ENCODE measurements at regions not wholly inside any gene's neighbourhood (a gene's known extent, or its start where the extent isn't known, plus 50 kb on each side); places are given as distances from the start of the nearest gene placed in this dataset.
"Not testable (repeated sequence)": the region's sequence is repeated elsewhere in the genome, so short reads cannot be mapped to it uniquely, and the experiment has no call there.

DNA sequence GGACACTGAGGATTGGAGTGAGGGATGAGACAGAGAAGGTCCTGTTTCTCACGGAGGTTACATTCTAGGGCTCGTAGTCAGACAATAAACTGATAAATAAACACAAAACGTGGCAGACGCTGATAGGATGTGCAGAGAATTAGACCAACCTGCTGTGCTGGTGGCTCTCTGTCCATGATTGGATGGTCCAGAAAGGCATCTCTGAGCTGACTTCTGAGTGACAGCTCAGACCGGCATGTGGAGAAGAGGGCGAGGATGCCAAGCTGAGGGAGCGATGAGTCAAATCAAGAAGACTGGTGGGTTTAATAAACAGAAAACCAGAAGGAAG lies 132.3 kb upstream of the TAF11L2 start:
- DNase-seq (ENCODE audit: low read depth) = peak; percentile 65

DNA sequence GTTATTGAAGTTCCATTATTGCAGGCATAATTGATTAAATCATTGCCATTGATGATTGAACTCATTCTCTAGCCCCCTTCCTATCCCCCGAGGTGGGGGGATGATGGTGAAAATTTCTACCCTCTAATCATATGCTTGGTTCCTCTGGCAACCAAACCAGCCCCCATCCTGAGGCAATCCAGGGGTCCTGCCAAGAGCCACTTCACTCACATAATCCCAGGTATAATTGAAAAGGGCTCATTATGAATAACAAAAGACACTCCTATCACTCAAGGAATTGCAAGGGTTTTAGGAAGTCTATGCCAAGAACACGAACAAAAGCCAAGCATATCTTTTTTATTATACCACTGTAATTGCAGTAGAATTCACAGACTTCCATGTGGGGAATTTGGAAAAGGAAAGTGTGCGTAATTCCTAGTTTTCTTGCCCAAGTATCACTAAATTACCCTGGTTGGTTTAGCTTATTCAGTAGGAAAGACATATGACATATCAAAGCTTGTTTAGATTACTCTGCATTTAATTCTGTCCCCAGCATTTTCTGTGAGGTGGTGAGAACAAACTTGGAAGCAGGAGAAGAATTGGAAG lies 130.7 kb upstream of the TAF11L2 start:
- no peak for DNase-seq (ENCODE audit: low read depth)

DNA sequence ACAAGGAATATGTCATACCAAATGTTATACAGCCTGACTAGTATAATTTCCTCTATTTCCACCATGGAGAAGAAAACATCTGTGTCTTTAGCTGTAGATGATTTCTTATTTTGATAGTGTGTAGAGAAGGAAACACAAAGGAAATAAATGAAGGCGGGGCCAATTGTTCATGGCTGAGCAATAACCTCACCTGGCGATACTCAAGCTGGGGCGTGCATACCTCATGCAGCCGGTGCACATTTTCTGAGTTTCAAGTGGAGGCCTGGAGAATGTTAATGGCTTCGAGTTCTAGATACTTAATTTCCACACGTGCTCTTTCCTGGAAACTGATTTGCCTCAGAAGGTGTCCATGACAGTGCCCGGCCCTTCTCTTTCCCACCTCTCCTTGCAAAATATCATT lies 127.4 kb upstream of the TAF11L2 start:
- no peak for DNase-seq (ENCODE audit: low read depth)

DNA sequence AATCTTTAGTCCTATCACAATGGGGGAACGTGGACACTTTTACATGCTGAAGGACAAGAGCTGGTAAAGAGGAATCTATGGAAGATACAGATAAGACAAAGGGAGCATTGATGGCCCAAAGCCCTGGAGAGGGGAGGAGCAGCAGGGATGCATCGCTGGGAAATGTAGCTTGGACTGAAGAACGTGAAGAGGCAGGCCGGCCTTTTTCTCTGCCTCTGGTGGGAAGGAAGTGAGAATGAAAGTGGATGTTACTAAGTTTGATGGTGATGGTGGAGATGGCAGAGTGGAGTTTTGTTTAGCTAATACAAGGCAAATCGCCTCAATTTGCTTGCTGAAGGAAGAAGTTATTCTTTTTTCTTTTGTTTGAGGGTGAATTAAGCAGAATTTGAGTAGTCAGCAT lies 124.6 kb upstream of the TAF11L2 start:
- no peak for DNase-seq (ENCODE audit: low read depth)

DNA sequence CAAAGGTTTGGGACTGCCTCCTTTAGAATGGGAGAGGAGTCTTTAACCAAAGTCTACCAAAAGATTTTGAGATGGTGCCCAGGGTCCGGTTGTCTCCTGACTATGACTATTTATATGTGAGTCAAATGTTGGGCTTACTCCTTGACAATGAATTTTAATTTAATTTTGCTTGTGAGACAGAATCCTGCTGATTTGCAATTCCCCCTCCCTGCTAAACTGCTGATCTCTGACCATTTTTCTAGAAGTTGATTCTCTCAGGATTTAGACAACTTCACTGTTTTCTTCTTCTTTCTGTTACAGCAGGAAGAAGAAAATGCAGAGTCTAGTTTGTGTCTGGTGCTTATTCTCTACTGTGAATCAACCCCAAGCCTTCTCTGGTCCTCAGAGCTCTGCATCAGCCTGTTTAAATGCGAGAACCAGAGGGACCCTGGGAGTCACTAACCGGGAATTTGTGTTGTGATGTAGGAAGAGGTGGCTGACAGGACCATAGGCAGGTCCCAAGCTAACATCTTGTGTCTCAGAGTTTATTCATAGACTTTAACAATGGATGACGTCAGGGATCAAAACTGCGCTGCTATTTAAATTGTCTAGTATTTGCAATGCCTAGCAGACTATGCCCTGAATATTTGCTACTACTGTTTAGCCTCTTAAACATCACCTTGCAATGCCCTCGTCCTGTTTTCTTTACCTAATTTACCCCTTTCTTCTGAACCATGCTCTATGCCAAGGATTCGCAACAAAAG lies 124.0 kb upstream of the TAF11L2 start:
- peak; percentile 41 for DNase-seq (ENCODE audit: low read depth)

DNA sequence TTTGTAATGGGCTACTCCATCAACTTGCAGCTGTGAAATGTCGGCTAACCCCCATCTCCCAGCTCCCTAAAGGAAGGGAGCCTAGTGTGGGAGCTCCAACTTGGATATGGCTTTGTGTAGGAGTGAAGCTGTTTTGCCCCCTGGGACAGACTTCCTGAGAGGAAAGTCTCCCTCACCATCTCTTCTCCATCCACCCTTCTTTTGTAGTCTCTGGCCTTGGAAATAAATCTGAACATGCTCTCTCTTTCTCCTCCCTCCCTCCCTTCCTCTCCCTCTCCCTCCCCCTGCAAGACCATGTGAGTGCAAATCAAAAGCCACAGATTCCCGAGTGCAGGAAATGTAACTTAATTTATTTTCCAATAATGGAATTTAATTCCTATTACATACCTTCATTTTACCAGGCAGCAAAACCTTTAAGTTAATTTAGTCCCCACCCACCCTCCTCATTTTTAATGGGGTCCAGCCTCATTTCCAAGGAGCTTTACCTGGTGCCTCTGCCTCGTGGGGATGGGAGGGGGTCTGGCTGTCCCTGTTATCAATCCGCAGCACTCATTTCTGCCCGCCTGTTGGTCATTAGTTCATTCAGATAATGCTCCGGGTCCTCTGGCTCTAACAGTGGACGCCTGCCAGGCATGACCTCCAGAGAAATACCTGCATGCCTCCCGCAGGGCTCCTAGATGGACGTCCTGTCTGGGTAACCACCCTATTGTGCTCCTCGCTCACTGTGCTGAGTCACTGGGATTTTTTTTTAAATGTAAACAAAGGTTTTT lies 122.9 kb upstream of the TAF11L2 start:
- peak; percentile 70 for DNase-seq (ENCODE audit: low read depth)

DNA sequence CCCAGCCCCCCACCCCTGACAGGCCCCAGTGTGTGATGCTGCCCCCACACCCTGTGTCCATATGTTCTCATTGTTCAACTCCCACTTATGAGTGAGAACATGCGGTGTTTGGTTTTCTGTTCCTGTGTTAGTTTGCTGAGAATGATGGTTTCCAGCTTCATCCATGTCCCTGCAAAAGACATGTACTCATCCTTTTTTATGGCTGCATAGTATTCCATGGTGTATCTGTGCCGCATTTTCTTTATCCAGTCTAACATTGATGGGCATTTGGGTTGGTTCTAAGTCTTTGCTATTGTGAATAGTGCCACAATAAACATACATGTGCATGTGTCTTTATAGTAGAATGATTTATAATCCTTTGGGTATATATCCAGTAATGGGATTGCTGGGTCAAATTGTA lies 122.1 kb upstream of the TAF11L2 start:
- not testable (repeated sequence) for DNase-seq (ENCODE audit: low read depth)

DNA sequence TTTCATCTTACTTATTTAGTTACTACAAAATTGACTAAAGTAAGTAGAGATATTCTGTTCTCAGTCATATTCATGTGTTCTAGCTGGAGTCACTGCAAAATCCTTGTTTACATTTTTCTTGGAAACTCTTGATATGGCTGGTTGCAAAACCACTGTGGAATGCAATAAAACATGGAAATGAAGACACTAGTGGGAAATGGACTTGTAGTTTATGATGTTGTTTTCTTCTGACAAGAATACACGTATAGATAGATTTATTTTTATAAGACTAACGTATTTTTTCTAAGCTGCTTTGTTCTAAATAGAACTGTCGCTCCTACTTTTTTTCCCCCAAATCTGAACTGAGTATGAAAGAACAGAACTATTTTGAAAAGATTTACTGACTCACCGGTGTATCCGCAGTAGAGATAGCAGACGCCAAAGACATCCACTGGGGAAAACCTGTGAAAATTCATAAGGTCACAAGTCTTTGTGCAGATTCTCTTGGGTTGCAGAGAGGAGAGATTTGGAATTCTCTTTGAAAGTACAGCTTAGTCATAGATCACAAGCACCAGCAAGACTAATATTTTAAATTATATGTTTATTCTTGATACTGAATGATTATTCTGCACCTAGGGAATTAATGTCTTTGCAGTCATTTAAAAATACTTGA lies 119.6 kb upstream of the TAF11L2 start:
- DNase-seq (ENCODE audit: low read depth) = peak; percentile 43

DNA sequence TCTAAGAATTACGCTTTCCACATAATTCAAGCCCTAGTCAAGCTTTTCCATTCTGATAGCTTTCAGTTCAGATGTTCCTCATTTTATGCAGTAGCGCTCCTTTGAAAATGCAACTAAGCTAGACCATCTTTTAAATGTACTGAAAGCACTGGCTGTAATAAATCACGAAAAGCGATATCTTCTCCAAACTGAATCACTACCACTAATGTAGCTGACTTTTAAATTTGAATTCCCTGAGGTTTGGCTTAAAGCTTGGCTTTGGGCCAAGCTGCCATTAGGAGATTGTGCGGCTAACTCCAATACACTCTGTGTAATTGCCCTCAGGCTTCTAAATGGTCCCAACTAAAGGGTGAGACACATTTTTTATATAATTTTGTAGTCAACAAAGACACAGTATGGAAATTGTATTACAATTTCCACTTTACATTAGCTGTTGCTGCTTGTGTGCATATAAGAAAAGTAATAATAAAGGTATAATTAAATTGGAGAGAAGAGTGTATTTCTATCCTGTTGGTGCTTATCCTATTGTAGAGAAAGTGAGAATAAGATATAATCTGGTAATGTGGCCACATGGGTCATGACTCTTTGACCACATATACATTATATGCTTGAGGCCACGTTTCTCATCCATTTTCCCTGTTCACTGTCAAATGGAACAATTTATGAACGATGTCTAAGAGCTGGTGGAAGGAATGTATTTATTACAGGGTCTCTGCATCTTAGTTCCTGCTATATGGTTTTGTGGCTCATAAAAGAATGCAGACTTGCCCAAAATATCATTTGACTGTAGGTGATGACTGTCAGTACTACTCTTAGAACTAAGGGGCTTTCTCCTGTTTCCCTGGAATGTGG lies 118.7 kb upstream of the TAF11L2 start:
- peak; percentile 88 for DNase-seq (ENCODE audit: low read depth)

DNA sequence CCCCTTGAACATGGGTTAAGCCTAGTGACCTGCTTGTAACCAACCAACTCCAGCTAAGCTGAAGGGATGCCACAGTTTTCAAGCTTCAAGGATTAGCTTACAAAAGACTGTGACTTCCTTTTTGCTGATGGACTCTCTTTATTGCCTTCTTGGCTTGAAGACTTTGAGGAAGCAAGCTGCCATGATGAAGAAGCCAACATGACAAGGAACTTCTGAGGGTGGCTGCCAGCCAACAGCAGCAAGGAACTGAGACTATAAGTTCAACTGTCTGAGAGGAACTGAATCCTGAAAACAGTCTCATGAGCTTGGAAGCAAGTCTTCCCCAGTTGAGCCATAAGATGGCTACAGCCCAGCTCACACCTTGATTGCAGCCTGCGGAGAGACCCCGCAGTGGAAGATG lies 116.1 kb upstream of the TAF11L2 start:
- no peak for DNase-seq (ENCODE audit: low read depth)

DNA sequence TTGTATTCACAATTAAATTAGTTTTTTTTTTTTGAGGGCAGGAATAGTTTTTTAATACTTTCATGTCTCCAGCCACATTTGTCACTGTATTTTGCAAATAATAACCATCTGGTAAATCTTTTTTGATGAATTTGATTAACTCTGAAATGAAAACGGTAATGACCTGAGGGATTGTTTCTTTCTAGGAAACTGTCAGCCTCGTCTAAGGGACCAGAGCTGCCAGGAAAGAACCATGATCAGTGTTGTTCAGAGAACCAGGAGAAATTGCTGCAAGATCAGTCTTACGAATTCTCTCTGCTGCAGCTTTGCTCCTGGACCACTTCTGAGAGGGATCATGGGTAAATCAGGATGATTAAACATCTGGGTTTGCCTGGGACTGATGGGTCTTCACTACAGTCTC lies 114.5 kb upstream of the TAF11L2 start:
- DNase-seq (ENCODE audit: low read depth) = no peak

DNA sequence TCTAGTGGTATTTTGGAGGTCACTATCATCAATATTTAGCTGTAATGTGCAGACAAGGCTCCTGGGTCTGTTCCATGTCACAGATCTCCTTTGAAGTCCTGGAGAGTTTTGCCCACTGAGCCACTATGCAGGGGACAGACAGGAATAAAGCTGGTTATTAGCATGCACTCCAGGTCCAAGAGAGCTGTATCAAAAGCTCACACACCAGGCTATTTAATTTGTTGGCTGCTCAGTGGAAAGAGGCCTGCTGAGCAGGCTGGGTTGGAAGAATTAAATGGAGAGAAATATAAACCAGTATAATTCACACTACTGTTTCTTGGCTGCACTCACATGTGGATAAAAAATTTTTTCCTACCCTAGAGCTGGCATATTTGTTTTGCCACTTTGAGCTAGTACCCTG lies 113.8 kb upstream of the TAF11L2 start:
- DNase-seq (ENCODE audit: low read depth) = no peak

DNA sequence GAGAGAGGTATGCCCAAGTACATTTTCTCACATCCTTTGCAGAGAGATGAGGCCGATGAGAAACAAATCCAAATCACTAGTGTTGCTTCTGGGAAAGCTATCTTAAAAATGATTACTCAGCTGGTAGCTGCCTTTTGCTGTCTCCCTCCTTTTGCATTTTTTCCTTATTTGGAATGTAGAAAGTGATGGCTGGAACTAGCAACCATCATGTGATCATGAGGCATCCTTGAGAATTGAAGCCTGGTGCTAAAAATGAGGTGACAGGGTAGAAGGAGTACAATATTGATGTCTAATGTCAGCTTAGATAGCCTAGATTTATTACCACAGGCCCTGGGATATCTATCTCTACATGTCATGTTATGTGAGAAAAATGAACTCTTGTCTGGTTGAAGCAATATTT lies 109.3 kb upstream of the TAF11L2 start:
- DNase-seq (ENCODE audit: low read depth) = no peak

DNA sequence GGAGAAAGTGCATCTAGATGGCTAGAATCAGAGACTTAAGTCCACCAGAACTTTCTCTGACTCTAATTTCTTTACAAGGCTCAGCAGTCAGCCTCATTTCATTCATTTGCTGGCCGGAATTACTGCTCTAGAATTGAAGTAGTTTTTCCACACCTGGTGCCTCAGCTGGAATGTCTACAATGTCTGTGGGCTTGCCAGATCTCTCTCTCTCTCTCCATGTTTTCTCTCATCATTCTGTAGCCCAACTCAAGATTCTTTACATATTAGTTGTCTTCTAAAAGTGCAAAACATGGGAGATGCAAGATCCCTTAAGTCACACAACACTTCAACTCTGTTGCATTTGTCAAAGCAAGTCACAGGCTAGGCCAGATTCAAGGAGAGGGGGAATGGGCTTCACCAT lies 103.9 kb upstream of the TAF11L2 start:
- DNase-seq (ENCODE audit: low read depth) = no peak

DNA sequence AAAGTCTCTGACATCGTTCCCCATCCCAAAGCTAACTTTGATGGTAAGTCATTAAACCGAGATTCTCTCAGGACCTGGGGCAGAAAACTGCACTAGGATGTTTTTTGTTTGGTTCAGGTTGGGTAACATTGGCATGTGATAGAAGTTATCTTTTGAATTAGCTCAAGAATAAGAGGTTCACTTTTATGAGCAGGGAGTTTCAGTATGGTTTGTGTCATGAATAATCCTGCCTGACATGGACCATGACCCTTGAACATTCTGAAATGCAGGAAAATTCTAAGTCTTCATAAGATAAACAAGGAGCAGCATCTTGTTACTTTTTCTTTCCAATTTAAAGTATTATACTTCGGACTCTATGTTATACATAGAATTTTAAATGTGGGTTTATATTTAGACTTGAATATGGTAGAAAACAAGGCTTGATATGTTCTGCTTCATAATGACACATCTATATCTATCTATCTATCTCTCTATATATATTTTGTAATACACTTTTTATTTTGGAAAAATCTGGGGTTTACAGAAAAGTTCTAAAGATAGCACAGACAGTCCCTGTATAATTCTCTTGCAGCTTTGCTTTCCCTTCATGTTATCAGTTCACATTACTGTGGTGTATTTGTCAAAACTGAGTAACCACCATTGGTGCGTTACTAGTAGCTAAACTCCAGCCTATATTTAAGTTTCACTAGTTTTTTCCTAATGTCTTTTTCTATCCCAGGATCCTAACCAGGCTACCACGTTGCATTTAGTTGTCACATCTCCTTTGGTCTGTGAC lies 102.7 kb upstream of the TAF11L2 start:
- DNase-seq (ENCODE audit: low read depth) = no peak

DNA sequence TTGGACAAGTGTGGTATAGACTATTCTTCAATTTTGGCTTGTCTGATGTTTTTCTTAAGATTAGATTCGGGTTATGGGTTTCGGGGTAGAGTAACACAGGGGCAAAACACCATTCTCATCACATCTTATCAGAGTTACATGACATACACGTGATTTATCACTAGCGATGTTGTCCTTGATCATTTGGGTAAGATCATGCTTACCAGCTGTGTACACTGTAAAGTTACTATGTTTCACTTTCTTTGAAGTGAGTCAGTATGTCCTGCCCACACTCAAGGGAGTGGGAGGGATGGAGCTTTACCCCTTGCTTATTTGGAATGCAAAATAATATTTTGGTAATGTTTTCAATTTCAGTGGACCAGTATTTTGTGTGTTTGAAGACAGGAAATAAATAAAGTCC lies 101.8 kb upstream of the TAF11L2 start:
- peak; percentile 48 for DNase-seq (ENCODE audit: low read depth)

DNA sequence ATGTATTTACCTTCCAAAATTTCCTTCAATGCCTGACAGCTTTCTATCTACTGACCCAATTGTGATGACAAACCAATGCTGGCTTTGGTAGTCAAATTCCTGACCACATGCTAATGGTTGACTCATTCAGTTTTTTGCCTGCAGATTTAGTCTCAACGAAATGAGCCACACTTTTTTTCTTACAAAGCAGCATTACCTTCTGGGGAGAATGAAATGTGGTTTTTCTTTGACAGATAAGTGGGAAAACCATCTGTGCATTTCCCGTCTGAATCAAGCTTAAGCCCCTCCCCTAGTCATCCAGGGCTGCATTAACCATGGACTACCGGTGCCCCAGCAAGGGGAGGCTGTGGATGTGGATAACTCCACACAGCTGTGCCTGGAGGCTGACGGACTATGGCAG lies 99.6 kb upstream of the TAF11L2 start:
- peak; percentile 91 for DNase-seq (ENCODE audit: low read depth)

DNA sequence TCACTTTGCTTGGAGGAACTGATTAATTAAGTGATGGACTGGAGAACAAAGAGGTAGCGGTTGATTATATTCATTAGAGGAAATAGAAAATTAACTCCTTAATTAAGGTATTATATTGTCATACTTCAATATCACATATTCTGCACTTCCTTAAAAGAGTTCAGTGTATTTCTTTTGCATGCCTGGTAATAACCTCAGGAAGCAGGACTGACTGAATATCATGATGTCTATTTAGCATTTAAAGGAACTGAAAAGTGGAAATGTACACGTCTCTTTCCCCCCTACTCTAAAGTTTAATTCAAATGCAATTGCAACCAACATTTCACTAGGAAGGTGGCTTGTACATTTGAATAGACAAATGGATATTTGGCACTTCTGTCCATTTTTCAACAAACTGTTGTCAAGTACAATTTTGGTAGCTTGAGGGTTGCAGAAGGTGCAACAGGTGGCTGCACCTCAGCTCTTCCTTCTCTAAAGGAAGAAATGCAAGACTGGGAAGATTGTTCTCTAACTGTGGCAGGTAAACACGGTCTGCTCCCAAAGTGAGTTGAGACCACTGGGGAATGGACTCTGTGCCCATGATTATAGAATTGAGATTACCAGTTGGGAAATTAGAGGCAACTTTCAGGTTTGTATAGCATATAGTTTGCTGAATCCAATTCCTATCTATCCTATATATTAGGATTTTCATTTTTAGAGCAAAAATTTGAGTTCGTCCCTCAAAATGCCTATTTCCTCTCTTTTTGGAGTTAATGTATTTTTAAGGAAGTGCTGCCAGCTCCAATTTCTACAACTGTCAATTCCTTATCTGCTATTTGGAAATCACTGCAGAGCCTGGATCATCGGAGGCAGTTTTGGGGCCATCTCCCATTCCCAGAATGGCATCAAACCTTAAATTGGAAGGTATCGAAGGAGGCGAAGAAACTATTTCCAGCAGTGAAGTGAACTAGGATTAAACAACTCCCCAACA lies 98.9 kb upstream of the TAF11L2 start:
- DNase-seq (ENCODE audit: low read depth) = no peak

DNA sequence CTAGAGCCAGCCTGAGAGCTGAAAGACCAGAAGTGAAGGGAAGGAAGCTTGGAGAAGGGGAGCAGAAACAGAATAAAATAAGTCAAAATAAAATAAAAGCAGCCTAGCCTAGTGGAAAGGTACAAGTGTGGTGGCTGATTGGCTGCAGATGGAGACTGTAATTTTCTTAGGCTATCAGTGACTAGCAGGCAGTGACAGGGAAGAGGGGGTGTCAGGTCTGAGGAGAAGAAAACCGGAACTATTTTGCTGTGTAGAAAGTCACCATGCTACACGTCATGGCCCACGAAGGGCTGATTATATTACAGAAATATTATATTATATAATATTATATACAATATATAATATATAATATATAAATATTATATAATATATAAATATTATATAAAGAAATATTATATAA lies 98.1 kb upstream of the TAF11L2 start:
- no peak for DNase-seq (ENCODE audit: low read depth)
